GM12878 (cell line): ENCODE measurements at regions not wholly inside any gene's neighbourhood (a gene's known extent, or its start where the extent isn't known, plus 50 kb on each side); places are given as distances from the start of the nearest gene placed in this dataset.

Experiments used
- ATAC-seq: fragments of 200-7000 bp; cut with Tn5 transposase; 3 replicates; pipeline ENCODE4 v1.9.1; 2020; ENCODE audit warnings: mild to moderate bottlenecking, moderate library complexity
- BruUV-seq: library from RNA; stranded (reverse); fragments of 400-500 nt; replicated peaks from 2 replicates; lab custom pipeline; 2021; lab: Mats Ljungman, UMichigan
- CTCF ChIA-PET: fragments of 300-600 bp; sonication (Branson Sonifier 250); formaldehyde crosslinking; extraction: SDS; loops from one replicate; lab custom pipeline; 2021; ENCODE audit warnings: inconsistent platforms; lab: Yijun Ruan, JAX
- POLR2A ChIA-PET: fragments of 350-600 bp; formaldehyde crosslinking; extraction: SDS; loops from one replicate; lab custom pipeline; 2021; ENCODE audit warnings: inconsistent platforms; lab: Charles Lee
- RAD21 ChIA-PET: fragments of 300-600 bp; sonication (Branson Sonifier 250); formaldehyde crosslinking; loops from one replicate; lab custom pipeline; 2023; ENCODE audit warnings: antibody characterized with exemption; ENCODE audit not compliant: unreplicated experiment; lab: Charles Lee
- SMC1A ChIA-PET: fragments of 300-600 bp; sonication (Branson Sonifier 250); formaldehyde crosslinking; loops from one replicate; lab custom pipeline; 2023; ENCODE audit not compliant: unreplicated experiment, uncharacterized antibody; lab: Charles Lee
- DNase-seq: peaks from one replicate; pipeline ENCODE4 v3.0.0-alpha.2; 2011; ENCODE audit warnings: low read depth, low spot score
- FAIRE-seq: peaks from 3 replicates; lab custom pipeline; 2011; peaks lifted over from hg19 to GRCh38; lab: Jason Lieb, UNC
- H2AFZ ChIP-seq: 2 replicates; pipeline ENCODE4 v1.6.0; 2011; ENCODE audit warnings: low read depth, low read length, control low read depth; ENCODE audit not compliant: control insufficient read depth
- H3K27ac ChIP-seq: 2 replicates; pipeline ENCODE4 v1.5.1; 2011; ENCODE audit warnings: control low read depth; ENCODE audit not compliant: control insufficient read depth, insufficient read depth
- H3K27me3 ChIP-seq, 2 experiments: replicated peaks in 1 of 2; 2 replicates each; pipeline versions ENCODE4 v1.6.0 to v1.6.1; 2011; ENCODE audit warnings: low read length in 1 of 2; ENCODE audit not compliant: control insufficient read depth in 2 of 2, insufficient read depth in 2 of 2
- H3K36me3 ChIP-seq, 2 experiments: 2 replicates each; pipeline ENCODE4 v1.5.1; 2011; ENCODE audit warnings: low read length in 1 of 2; ENCODE audit not compliant: control insufficient read depth in 2 of 2, insufficient read depth in 2 of 2
- H3K4me1 ChIP-seq: 2 replicates; pipeline ENCODE4 v1.6.1; 2011; ENCODE audit warnings: mild to moderate bottlenecking, low read length, moderate library complexity, mixed read lengths; ENCODE audit not compliant: control insufficient read depth, insufficient read depth
- H3K4me2 ChIP-seq: 2 replicates; pipeline ENCODE4 v1.6.0; 2011; ENCODE audit warnings: control low read depth; ENCODE audit not compliant: control insufficient read depth, insufficient read depth
- H3K4me3 ChIP-seq: fragments of 200-600 bp; sonication (generic); 2 replicates; pipeline ENCODE4 v1.5.1; 2016
- H3K79me2 ChIP-seq: 2 replicates; pipeline ENCODE4 v1.6.0; 2011; ENCODE audit warnings: low read length; ENCODE audit not compliant: control insufficient read depth, insufficient read depth
- H3K9ac ChIP-seq: 2 replicates; pipeline ENCODE4 v1.8.0; 2011; ENCODE audit warnings: low read length, control low read depth, mixed read lengths; ENCODE audit not compliant: control insufficient read depth, insufficient read depth
- H3K9me3 ChIP-seq: replicated peaks from 3 replicates; pipeline ENCODE4 v1.5.1; 2011; ENCODE audit warnings: mild to moderate bottlenecking, low read length; ENCODE audit not compliant: control insufficient read depth, insufficient read depth
- H4K20me1 ChIP-seq: 2 replicates; pipeline ENCODE4 v1.6.0; 2011; ENCODE audit not compliant: control insufficient read depth, insufficient read depth
- BCL11A ChIP-seq: IDR thresholded peaks from 2 replicates; pipeline ENCODE4 v1.6.1; 2011; ENCODE audit warnings: low read depth, low read length
- DPF2 ChIP-seq: fragments of 450-650 bp; IDR thresholded peaks from 2 replicates; pipeline ENCODE4 v1.6.1; 2017; ENCODE audit warnings: mild to moderate bottlenecking
- NR2C2 ChIP-seq: IDR thresholded peaks from 2 replicates; pipeline ENCODE4 v1.6.1; 2011; ENCODE audit warnings: borderline replicate concordance, low read depth; ENCODE audit not compliant: control insufficient read depth, insufficient read length
- PML ChIP-seq: IDR thresholded peaks from 2 replicates; pipeline ENCODE4 v1.6.1; 2012; ENCODE audit warnings: low read length, inconsistent platforms
- POLR2AphosphoS5 ChIP-seq: IDR thresholded peaks from 2 replicates; pipeline ENCODE4 v1.6.1; 2011; ENCODE audit warnings: mild to moderate bottlenecking, low read length, inconsistent platforms
- RAD51 ChIP-seq: fragments of 450-650 bp; IDR thresholded peaks from 2 replicates; pipeline ENCODE4 v1.6.1; 2016; ENCODE audit warnings: moderate library complexity, mild to moderate bottlenecking, inconsistent platforms
- STAT3 ChIP-seq: IDR thresholded peaks from 2 replicates; pipeline ENCODE4 v1.6.1; 2011; ENCODE audit warnings: low read depth, low read length, improper control_type of control experiment
- TAF1 ChIP-seq: IDR thresholded peaks from 2 replicates; pipeline ENCODE4 v1.6.1; 2011; ENCODE audit warnings: mild to moderate bottlenecking, low read depth, low read length, borderline replicate concordance
- TBL1XR1 ChIP-seq: IDR thresholded peaks from 2 replicates; pipeline ENCODE4 v1.6.1; 2012; ENCODE audit warnings: low read depth, low read length, improper control_type of control experiment
- TCF3 ChIP-seq: IDR thresholded peaks from 2 replicates; pipeline ENCODE4 v1.6.1; 2012; ENCODE audit warnings: low read depth, mild to moderate bottlenecking, low read length, borderline replicate concordance; ENCODE audit not compliant: insufficient read depth
- ZNF207 ChIP-seq: fragments of 450-650 bp; IDR thresholded peaks from 2 replicates; pipeline ENCODE4 v1.6.1; 2014; ENCODE audit warnings: antibody characterized with exemption, mild to moderate bottlenecking, borderline replicate concordance
- WGBS: methylation state at CpG from one replicate; pipeline ENCODE4 v1.1.6; 2016; ENCODE audit warnings: low lambda C conversion rate; ENCODE audit not compliant: insufficient replicate concordance, insufficient coverage; ENCODE audit errors: missing lambda C conversion rate; 5-methylcytosine and 5-hydroxymethylcytosine counted together
- in situ Hi-C: fragments of 300-500 bp; cut with MboI; formaldehyde crosslinking; loops from 9 replicates; pipeline ENCODE4 v1.14.3; 2018; ENCODE audit warnings: mixed read lengths
- intact Hi-C: fragments of 100-400 bp; cut with micrococcal nuclease; formaldehyde crosslinking; loops from one replicate; pipeline ENCODE4 v1.14.2; 2022; ENCODE audit not compliant: unreplicated experiment
- TF ChIP-seq, protein P1 (sequence below): fragments of 450-650 bp; formaldehyde crosslinking; IDR thresholded peaks from 2 replicates; pipeline ENCODE4 v1.4.0; 2020; ENCODE audit warnings: mild to moderate bottlenecking, moderate library complexity
- TF ChIP-seq, protein P2 (sequence below): IDR thresholded peaks from 2 replicates; pipeline ENCODE4 v1.6.1; 2011; ENCODE audit warnings: borderline replicate concordance, low read depth, mild to moderate bottlenecking, moderate library complexity, low read length; ENCODE audit not compliant: insufficient read depth, poor library complexity, severe bottlenecking
- TF ChIP-seq, protein P3 (sequence below): fragments of 450-650 bp; IDR thresholded peaks from 2 replicates; pipeline ENCODE4 v1.6.1; 2017; ENCODE audit warnings: borderline replicate concordance

DNA sequence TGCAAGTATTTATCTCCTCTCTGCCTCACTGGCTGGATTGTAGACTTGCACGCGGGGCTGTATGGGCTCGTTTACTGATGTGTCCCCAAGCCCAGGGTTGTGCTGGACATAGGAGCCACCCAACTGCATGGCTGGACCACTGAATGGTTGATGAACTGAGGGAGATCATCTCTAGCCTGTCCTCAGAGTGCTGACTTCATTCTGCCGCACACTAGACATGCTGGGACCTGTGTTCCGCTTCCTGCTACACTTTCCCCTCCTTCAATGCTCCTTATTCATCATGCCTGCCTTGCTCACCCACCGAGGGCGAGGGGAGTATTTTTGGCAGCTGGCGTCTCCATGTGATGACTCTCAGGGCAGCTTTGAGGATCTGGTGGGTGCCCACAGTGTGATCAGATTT, 440.2 kb downstream of the GLRX3 start:
- Histone ChIP-seq H3K9ac (no peak overlapping the region), H3K79me2 (no peaks in the 10 kb centered on the region), H3K4me2 (no peak overlapping the region), H3K4me1 (no peaks in the 10 kb centered on the region), H4K20me1 (no peaks in the 10 kb centered on the region), H3K9me3 (no peaks in the 10 kb centered on the region), H3K27me3 (no peaks in the 10 kb centered on the region), H3K4me3 (no peak overlapping the region), H3K27ac (no peak overlapping the region), H2AFZ (no peak overlapping the region), H3K36me3 (no peaks in the 10 kb centered on the region)
- in situ Hi-C loops, result no loop called here
- ATAC-seq, result no peak
- no TSS peak for BruUV-seq
- SMC1A ChIA-PET, result no interaction called here
- no peak for FAIRE-seq
- WGBS, result 34% methylated on average over 8 of the region's 8 CpGs
- POLR2A ChIA-PET, result no interaction called here
- intact Hi-C loops, result no loop called here
- CTCF ChIA-PET, result no interaction called here
- RAD21 ChIA-PET, result no interaction called here
- no peak for DNase-seq
- TF ChIP-seq DPF2 (no peak), ZNF207 (no peak), TCF3 (no peak), STAT3 (no peak), POLR2AphosphoS5 (no peak), PML (no peak), TAF1 (no peak), BCL11A (no peak), NR2C2 (no peak), TBL1XR1 (no peak), RAD51 (no peak)
- TF ChIP-seq, protein P1, sequence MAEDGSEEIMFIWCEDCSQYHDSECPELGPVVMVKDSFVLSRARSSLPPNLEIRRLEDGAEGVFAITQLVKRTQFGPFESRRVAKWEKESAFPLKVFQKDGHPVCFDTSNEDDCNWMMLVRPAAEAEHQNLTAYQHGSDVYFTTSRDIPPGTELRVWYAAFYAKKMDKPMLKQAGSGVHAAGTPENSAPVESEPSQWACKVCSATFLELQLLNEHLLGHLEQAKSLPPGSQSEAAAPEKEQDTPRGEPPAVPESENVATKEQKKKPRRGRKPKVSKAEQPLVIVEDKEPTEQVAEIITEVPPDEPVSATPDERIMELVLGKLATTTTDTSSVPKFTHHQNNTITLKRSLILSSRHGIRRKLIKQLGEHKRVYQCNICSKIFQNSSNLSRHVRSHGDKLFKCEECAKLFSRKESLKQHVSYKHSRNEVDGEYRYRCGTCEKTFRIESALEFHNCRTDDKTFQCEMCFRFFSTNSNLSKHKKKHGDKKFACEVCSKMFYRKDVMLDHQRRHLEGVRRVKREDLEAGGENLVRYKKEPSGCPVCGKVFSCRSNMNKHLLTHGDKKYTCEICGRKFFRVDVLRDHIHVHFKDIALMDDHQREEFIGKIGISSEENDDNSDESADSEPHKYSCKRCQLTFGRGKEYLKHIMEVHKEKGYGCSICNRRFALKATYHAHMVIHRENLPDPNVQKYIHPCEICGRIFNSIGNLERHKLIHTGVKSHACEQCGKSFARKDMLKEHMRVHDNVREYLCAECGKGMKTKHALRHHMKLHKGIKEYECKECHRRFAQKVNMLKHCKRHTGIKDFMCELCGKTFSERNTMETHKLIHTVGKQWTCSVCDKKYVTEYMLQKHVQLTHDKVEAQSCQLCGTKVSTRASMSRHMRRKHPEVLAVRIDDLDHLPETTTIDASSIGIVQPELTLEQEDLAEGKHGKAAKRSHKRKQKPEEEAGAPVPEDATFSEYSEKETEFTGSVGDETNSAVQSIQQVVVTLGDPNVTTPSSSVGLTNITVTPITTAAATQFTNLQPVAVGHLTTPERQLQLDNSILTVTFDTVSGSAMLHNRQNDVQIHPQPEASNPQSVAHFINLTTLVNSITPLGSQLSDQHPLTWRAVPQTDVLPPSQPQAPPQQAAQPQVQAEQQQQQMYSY (CRISPR knock-in tag), result no peak
- TF ChIP-seq, protein P2, sequence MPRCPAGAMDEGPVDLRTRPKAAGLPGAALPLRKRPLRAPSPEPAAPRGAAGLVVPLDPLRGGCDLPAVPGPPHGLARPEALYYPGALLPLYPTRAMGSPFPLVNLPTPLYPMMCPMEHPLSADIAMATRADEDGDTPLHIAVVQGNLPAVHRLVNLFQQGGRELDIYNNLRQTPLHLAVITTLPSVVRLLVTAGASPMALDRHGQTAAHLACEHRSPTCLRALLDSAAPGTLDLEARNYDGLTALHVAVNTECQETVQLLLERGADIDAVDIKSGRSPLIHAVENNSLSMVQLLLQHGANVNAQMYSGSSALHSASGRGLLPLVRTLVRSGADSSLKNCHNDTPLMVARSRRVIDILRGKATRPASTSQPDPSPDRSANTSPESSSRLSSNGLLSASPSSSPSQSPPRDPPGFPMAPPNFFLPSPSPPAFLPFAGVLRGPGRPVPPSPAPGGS, result no peak
- TF ChIP-seq, protein P3, sequence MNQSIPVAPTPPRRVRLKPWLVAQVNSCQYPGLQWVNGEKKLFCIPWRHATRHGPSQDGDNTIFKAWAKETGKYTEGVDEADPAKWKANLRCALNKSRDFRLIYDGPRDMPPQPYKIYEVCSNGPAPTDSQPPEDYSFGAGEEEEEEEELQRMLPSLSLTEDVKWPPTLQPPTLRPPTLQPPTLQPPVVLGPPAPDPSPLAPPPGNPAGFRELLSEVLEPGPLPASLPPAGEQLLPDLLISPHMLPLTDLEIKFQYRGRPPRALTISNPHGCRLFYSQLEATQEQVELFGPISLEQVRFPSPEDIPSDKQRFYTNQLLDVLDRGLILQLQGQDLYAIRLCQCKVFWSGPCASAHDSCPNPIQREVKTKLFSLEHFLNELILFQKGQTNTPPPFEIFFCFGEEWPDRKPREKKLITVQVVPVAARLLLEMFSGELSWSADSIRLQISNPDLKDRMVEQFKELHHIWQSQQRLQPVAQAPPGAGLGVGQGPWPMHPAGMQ, result no peak
